ENCODE measurements at regions not wholly inside any gene's neighbourhood (a gene's known extent, or its start where the extent isn't known, plus 50 kb on each side); places are given as distances from the start of the nearest gene placed in this dataset.

- DNase-seq, result no peak
These were observed 70.7 kb upstream of the TMEM18 start for GRCh38 chr2:747762-748351.

- no peak for DNase-seq
These were observed 69.5 kb upstream of the TMEM18 start for GRCh38 chr2:746697-747096.

- no peak for DNase-seq
These were observed 66.9 kb upstream of the TMEM18 start for GRCh38 chr2:744088-744487.

- DNase-seq, result no peak
These were observed 65.0 kb upstream of the TMEM18 start for GRCh38 chr2:742221-742620.

- no peak for DNase-seq
These were observed 63.9 kb upstream of the TMEM18 start for GRCh38 chr2:741195-741496.

GRCh38 chr2:740322-741194 is 63.4 kb upstream of the TMEM18 start:
- DNase-seq, result peak; percentile 93

- peak; percentile 82 for DNase-seq
These were observed 62.7 kb upstream of the TMEM18 start for GRCh38 chr2:739864-740321.

GRCh38 chr2:736939-737338 is 59.7 kb upstream of the TMEM18 start:
- DNase-seq, result no peak

GRCh38 chr2:735670-736218 is 58.5 kb upstream of the TMEM18 start:
- no peak for DNase-seq

GRCh38 chr2:734496-734895 is 57.3 kb upstream of the TMEM18 start:
- no peak for DNase-seq

- DNase-seq, result no peak
These were observed 56.3 kb upstream of the TMEM18 start for GRCh38 chr2:733495-733894.

GRCh38 chr2:733001-733400 is 55.8 kb upstream of the TMEM18 start:
- DNase-seq, result no peak

GRCh38 chr2:731711-732110 is 54.5 kb upstream of the TMEM18 start:
- DNase-seq, result no peak

- DNase-seq, result no peak
These were observed 52.2 kb upstream of the TMEM18 start for GRCh38 chr2:729376-729861.

- no peak for DNase-seq
These were observed 51.0 kb upstream of the TMEM18 start for GRCh38 chr2:728165-728564.

- no peak for DNase-seq
These were observed 49.9 kb upstream of the TMEM18 start for GRCh38 chr2:727071-727470.
